GM21825 (cell line): ENCODE measurements at regions not wholly inside any gene's neighbourhood (a gene's known extent, or its start where the extent isn't known, plus 50 kb on each side); places are given as distances from the start of the nearest gene placed in this dataset.
"Not testable (repeated sequence)": the region's sequence is repeated elsewhere in the genome, so short reads cannot be mapped to it uniquely, and the experiment has no call there.

Experiments
- ATAC-seq: cut with Tn5 transposase; IDR thresholded peaks from one replicate; pipeline ENCODE4 v1.9.1; 2021; ENCODE audit warnings: mild to moderate bottlenecking, moderate library complexity; ENCODE audit not compliant: unreplicated experiment

DNA sequence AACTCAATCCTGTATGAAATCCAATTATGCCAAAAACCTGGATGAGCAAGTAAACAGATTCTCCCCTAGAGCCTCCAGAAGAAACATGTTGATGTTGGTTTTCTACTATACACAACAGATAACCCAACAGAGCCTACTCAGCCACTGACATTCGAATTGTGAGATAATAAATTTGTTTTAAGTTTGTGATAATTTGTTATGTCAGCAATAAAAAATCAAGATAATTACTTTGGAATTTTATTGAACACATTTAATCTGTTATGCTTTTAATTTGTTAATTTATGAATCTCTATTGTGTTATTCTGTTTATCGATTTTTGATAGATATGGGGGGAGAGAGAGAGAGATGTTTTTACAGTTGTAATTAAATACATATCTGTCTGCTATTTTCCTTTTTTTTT, 1016.1 kb upstream of the PCDH7 start:
- no peak for ATAC-seq

DNA sequence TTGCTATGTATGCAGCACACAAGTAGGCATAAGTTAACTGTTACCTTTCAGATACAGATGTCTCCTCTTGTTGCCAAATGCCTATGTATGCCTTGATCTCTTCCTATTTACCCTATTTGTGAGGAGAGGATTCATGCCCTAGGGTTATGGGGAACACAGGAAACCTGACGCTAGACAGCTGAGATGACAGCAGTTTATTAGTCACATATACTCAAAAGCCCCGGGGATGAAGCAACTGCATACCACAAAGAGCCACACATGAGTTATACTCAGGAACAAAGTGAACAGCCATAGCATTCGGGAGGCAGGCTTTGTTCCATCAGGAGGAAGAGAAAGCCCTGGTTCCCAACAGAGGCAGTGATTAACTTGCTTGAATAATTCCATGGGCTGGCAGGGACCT, 1011.7 kb upstream of the PCDH7 start:
- no peak for ATAC-seq

GRCh38 chr4:29710519-29710918, 1009.6 kb upstream of the PCDH7 start:
- no peak for ATAC-seq

DNA sequence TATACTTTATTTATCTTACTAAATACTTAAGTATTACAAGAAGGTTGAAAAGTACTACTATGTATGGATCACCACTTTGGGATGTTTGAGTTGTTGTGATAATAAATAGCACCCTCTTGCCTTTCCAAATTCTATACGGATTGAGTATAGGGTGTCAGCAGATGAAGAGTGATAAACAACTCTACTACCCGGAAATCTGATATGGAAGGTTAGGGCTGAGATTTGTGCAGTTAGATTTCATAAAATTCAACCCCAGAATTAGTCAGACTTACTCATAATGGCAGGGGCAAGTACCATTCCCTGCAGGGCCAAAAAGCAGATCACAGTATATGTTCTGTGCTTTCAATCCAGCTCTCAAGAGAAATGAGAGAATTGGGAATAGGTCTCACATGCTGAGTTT, 1008.9 kb upstream of the PCDH7 start:
- ATAC-seq = no peak

DNA sequence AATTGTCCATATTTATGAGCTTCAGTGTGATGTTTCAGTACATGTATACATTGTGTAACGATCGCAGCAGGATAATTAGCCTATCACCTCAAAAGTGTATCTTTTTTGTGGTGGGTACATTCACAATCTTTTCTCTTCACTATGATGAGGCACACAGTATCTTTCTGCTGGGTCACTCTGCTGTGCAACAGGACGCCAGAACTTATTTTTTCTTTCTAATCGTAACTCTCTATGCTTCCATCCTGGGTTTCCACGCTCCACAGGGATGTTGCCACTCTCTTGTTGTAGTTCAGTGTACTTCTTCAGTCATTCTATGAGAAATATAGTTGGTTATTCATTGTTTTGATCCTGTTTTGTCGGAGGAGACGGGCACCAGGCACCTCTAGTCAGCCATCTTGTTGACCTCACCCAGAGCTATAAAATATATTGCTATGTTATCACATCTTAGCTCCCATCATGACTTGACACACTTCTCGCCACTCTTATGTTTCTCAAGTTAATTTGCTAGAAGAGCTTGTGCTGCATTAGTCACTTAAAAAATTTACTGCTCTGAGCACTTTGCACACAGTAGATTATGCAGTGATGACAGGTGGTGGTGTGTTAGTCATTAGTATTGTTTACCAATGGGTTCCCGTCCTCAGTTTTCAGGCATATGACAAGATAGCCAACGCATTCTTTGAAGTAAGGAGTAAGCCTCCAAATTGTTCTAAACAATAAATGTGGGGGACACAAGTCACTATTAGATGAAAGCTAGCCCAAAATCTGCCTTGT, 1002.7 kb upstream of the PCDH7 start:
- ATAC-seq = no peak

DNA sequence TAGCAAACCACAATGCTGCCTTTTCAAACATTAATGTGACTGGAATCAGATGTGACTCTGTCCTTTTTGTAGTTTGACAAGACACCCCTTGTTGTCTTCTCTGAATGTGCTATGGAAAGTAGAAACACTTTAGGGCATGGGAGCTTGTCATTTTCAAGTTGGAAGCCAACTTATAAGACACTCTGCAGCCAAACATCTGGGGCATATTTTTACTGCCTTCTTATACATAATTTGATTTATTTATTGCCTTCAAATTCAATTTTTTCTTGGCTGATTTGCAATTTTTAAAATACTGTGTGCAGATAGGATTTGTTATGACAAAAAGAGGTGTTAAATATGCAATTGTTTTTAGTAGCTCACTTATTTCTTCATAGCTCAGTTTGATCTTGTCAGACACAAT, 1002.0 kb upstream of the PCDH7 start:
- no peak for ATAC-seq

DNA sequence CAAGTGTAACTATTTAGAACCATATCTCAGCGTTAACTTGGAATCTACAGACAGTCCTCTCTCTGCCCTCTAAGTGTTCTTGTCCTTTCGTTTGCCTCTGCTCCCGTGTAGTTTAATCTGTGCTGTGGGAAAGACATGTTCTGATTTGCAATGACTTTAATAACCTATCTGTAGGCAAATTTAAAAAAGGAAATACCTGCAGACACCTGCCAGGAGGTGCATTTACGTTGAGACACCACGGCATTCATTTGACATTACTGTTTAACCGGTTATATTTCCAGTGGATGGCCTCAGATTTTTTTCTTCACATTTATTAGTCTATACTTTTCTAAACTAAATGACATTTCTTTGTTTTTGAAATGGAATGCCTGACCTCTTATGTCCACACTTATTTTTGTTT, 997.9 kb upstream of the PCDH7 start:
- ATAC-seq = no peak

DNA sequence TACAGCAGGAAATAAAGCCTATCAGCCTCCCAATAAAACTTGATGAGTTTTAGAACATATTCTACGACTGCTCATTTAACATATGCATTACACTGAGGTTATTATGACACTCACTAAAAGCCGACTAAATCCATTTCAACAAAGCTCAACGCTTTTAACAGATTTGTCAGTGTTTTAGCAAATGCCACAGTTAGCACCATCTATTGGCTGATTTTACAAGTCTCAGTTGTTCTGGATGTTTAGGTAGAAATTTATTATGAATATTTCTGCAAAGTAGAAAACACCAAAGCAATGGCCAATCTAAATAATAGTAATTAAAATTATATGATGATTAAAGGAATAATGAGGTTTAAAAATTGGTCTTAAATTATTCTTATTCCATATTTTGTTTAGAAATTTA, 993.2 kb upstream of the PCDH7 start:
- no peak for ATAC-seq

GRCh38 chr4:29734343-29735213, 985.6 kb upstream of the PCDH7 start:
- no peak for ATAC-seq

DNA sequence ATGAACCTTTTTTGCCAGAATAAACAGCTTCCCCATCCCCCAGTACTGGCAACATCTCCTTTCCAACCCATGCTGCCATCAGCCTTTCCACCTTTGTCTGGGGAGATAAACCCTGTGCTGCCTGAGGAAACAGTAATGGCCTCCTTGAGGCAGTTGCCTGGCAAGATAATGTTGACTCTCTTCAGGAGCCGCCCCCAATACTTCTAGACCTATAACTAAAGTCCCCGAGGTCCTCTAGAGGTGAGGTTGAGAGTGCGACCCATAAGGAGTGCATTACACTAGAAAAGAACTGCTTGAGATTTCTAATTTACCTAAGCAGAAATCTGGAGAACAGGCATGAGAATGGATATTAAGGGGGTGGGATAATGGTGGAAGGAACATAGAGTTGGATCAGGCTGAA, 963.2 kb upstream of the PCDH7 start:
- no peak for ATAC-seq

GRCh38 chr4:29762151-29762550, 958.0 kb upstream of the PCDH7 start:
- no peak for ATAC-seq

- no peak for ATAC-seq
Measured at GRCh38 chr4:29770627-29771026, 949.5 kb upstream of the PCDH7 start.

DNA sequence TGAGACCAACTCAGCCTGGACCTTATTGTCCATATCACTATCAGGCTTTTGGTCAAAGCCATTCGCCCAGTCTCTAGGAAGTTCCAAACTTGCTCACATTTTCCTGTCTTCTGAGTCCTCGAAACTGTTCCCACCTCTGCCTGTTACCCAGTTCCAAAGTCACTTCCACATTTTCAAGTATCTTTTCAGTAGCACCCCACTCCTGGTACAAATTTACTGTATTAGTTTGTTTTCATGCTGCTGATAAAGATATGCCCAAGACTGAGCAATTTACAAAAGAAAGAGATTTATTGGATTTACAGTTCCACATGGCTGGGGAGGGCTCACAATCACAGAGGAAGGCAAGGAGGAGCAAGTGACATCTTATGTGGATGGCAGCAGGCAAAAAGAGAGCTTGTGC, 932.0 kb upstream of the PCDH7 start:
- ATAC-seq = not testable (repeated sequence)

DNA sequence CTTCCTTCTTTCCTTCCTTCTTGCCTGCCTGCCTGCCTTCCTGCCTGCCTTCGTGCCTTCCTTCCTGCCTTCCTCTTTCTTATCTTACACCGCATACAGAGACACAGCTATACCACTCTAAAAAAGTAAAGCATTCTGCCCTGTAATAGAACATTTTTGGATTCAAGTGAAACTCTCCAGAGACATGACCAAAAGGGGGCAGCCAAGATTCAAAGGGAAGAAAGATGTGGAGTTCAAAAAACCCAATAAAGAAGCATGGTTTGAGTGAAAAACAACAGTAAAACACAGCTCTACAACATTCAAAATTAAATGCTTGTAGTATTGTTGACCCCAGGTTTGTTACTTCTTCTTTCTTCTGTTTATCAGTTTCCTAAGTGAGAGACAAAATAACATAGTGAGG, 914.9 kb upstream of the PCDH7 start:
- ATAC-seq = no peak

DNA sequence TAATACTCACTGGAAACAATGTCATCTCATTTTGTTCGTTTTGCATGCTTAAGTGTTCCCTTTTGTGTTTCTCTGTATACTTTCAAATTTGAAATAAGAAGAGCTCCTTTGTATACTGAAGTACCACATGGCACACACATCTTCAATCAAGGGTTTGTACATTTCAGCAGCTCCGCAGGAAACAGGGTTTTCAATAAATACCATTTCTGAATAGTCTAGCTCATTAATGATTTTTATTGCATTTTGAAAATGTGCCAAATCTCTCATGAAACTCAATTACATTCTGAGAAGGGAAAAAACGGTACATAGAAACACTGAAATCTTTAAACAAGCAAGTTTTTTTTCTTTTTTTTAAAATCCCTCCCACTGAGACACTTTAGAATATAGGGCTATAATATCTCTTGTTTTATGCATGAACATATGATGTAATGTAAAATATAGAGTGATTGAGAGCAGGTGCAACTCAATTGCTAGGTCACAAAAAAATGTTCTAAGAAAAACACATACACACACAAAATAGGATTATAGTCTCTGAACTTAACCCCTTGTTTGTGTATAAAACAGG, 914.2 kb upstream of the PCDH7 start:
- no peak for ATAC-seq

DNA sequence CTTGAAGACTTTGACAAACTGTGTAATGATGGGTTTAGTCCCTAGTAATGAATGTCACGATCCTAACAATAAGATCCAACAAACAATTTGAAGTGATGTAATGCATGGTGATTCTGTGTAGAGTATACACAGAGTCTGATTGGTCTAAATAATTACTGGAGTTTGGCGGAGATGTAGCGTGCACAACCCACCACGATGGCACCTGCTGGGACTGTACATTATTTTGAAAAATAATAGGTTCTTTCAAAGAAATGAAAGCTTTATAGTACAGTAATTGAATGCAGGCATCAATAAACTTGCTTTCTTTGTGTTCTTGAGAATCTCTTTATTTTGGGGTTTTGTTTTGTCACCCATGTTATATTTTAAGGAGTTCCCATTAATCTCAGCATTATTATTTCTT, 902.2 kb upstream of the PCDH7 start:
- ATAC-seq = no peak

GRCh38 chr4:29829067-29829466, 891.1 kb upstream of the PCDH7 start:
- no peak for ATAC-seq

GRCh38 chr4:29852537-29852936, 867.6 kb upstream of the PCDH7 start:
- no peak for ATAC-seq

DNA sequence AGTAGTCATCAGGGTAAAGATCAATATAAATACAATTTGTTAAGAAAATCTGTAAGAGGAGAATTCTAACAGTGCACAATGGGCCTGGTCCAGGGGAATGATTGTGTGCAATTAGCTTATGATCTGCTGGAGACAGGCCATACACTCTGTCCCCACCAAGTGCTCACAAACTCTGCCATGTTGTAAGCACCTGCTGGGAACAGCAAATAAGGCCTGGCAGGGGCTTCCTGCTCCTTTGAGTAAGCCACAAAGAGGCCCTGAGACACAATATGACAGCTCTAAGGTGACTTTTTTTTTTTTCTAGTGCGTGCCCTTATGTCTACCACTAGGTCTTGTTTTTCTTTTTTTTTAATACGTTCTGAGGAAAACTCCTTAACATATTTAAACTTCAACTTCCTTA, 866.3 kb upstream of the PCDH7 start:
- ATAC-seq = no peak

- no peak for ATAC-seq
Measured at GRCh38 chr4:29861307-29861706, 858.9 kb upstream of the PCDH7 start.

GRCh38 chr4:29867412-29867811, 852.8 kb upstream of the PCDH7 start:
- ATAC-seq = no peak

- ATAC-seq = no peak
Measured at GRCh38 chr4:29900336-29900735, 819.8 kb upstream of the PCDH7 start.
